Neural cell (in vitro differentiated cells): ENCODE measurements at regions not wholly inside any gene's neighbourhood (a gene's known extent, or its start where the extent isn't known, plus 50 kb on each side); places are given as distances from the start of the nearest gene placed in this dataset.
"Not testable (repeated sequence)": the region's sequence is repeated elsewhere in the genome, so short reads cannot be mapped to it uniquely, and the experiment has no call there.

Source experiments
- H2AFZ ChIP-seq: fragments of 200-600, 300-800 bp; sonication (generic), shearing (Covaris generic); 2 replicates; pipeline ENCODE4 v1.6.0; 2014; ENCODE audit warnings: low read depth, mild to moderate bottlenecking, antibody characterized with exemption, low read length, moderate library complexity
- H3F3A ChIP-seq: fragments of 200-600 bp; shearing (Covaris generic); 2 replicates; pipeline ENCODE4 v1.6.1; 2016; ENCODE audit warnings: mild to moderate bottlenecking, moderate library complexity, mixed read lengths, antibody characterized with exemption, low read length; ENCODE audit not compliant: insufficient read depth, poor library complexity, severe bottlenecking
- H3K27ac ChIP-seq: fragments of 200-600, 300-800 bp; sonication (generic), shearing (Covaris generic); 2 replicates; pipeline ENCODE4 v1.5.1; 2014; ENCODE audit warnings: mild to moderate bottlenecking, low read length, moderate library complexity
- H3K27me3 ChIP-seq: fragments of 300-800, 200-600 bp; sonication (generic), shearing (Covaris generic); 2 replicates; pipeline ENCODE4 v1.6.0; 2014; ENCODE audit warnings: mild to moderate bottlenecking, low read depth, low read length, moderate library complexity; ENCODE audit not compliant: insufficient read depth
- H3K36me3 ChIP-seq: fragments of 300-800, 200-600 bp; sonication (generic), shearing (Covaris generic); 2 replicates; pipeline ENCODE4 v1.5.1; 2014; ENCODE audit warnings: mild to moderate bottlenecking, antibody characterized with exemption, low read length, moderate library complexity; ENCODE audit not compliant: insufficient read depth
- H3K4me2 ChIP-seq: fragments of 300-800, 200-600 bp; sonication (generic), shearing (Covaris generic); 2 replicates; pipeline ENCODE4 v1.6.0; 2014; ENCODE audit warnings: mild to moderate bottlenecking, low read length
- H3K4me3 ChIP-seq: fragments of 300-800, 200-600 bp; sonication (generic), shearing (Covaris generic); 2 replicates; pipeline ENCODE4 v1.5.1; 2014; ENCODE audit warnings: mild to moderate bottlenecking, low read length, moderate library complexity
- H3K79me2 ChIP-seq: fragments of 200-600 bp; shearing (Covaris generic); replicated peaks from 2 replicates; pipeline ENCODE4 v1.6.0; 2014; ENCODE audit warnings: mild to moderate bottlenecking, low read length, moderate library complexity; ENCODE audit not compliant: insufficient read depth
- H3K9ac ChIP-seq: fragments of 300-800, 200-600 bp; sonication (generic), shearing (Covaris generic); 2 replicates; pipeline ENCODE4 v1.6.1; 2016; ENCODE audit warnings: mild to moderate bottlenecking, low read length, mixed read lengths
- H3K9me2 ChIP-seq: fragments of 200-600 bp; shearing (Covaris generic); 2 replicates; pipeline ENCODE4 v1.6.1; 2016; ENCODE audit warnings: mild to moderate bottlenecking, low read length, mixed read lengths; ENCODE audit not compliant: insufficient read depth
- H3K9me3 ChIP-seq: fragments of 200-600, 300-800 bp; sonication (generic), shearing (Covaris generic); 2 replicates; pipeline ENCODE4 v1.6.1; 2016; ENCODE audit warnings: mild to moderate bottlenecking, mixed run types, low read length, moderate library complexity, mixed read lengths
- H4K20me1 ChIP-seq: fragments of 200-600 bp; shearing (Covaris generic); 2 replicates; pipeline ENCODE4 v1.6.1; 2016; ENCODE audit warnings: mild to moderate bottlenecking, mixed run types; ENCODE audit not compliant: insufficient read depth
- CTCF ChIP-seq: fragments of 450-650 bp; IDR thresholded peaks from 2 replicates; pipeline ENCODE4 v1.5.1; 2014; ENCODE audit warnings: antibody characterized with exemption, mild to moderate bottlenecking, moderate library complexity; ENCODE audit not compliant: poor library complexity, severe bottlenecking
- EP300 ChIP-seq: fragments of 450-650 bp; conservative IDR thresholded peaks from 2 replicates; pipeline ENCODE4 v1.6.1; 2014; ENCODE audit warnings: antibody characterized with exemption, mild to moderate bottlenecking, moderate library complexity; ENCODE audit not compliant: poor library complexity, severe bottlenecking
- EZH2 ChIP-seq: fragments of 200-600, 300-800 bp; shearing (Covaris generic), sonication (generic); IDR thresholded peaks from 2 replicates; pipeline ENCODE4 v1.6.1; 2014; ENCODE audit warnings: antibody characterized with exemption, low read length, borderline replicate concordance, mild to moderate bottlenecking; ENCODE audit not compliant: insufficient read depth, poor library complexity, severe bottlenecking
- MXI1 ChIP-seq: fragments of 450-650 bp; conservative IDR thresholded peaks from 2 replicates; pipeline ENCODE4 v1.6.1; 2014; ENCODE audit warnings: antibody characterized with exemption, mild to moderate bottlenecking; ENCODE audit not compliant: poor library complexity, severe bottlenecking
- POLR2AphosphoS5 ChIP-seq: IDR thresholded peaks from 2 replicates; pipeline ENCODE4 v1.6.1; 2012
- RAD21 ChIP-seq: fragments of 450-650 bp; conservative IDR thresholded peaks from 2 replicates; pipeline ENCODE4 v1.6.1; 2014; ENCODE audit warnings: antibody characterized with exemption, mild to moderate bottlenecking, moderate library complexity
- REST ChIP-seq: IDR thresholded peaks from 2 replicates; pipeline ENCODE4 v1.6.1; 2012; ENCODE audit warnings: borderline replicate concordance
- SMC3 ChIP-seq: fragments of 450-650 bp; conservative IDR thresholded peaks from 2 replicates; pipeline ENCODE4 v1.6.1; 2014; ENCODE audit warnings: antibody characterized with exemption, mild to moderate bottlenecking, moderate library complexity; ENCODE audit not compliant: poor library complexity
- TAF1 ChIP-seq: IDR thresholded peaks from 2 replicates; pipeline ENCODE4 v1.6.1; 2012; ENCODE audit warnings: low read depth

- Histone ChIP-seq H3K9me3 (no peaks in the 10 kb centered on the region), H4K20me1 (no peaks in the 10 kb centered on the region), H2AFZ (no peak overlapping the region), H3F3A (no peaks in the 10 kb centered on the region), H3K27ac (no peak overlapping the region), H3K27me3 (no peaks in the 10 kb centered on the region), H3K4me3 (no peak overlapping the region), H3K79me2 (no peaks in the 10 kb centered on the region), H3K36me3 (no peaks in the 10 kb centered on the region), H3K9ac (no peak overlapping the region), H3K4me2 (no peak overlapping the region), H3K9me2 (no peaks in the 10 kb centered on the region)
- no peak for TF ChIP-seq RAD21
- no peak for TF ChIP-seq REST
- no peak for TF ChIP-seq EP300
- TF ChIP-seq TAF1 = no peak
- no peak for TF ChIP-seq CTCF
These were observed 785.0 kb downstream of the NR4A2 start for GRCh38 chr2:155547571-155547970.

DNA sequence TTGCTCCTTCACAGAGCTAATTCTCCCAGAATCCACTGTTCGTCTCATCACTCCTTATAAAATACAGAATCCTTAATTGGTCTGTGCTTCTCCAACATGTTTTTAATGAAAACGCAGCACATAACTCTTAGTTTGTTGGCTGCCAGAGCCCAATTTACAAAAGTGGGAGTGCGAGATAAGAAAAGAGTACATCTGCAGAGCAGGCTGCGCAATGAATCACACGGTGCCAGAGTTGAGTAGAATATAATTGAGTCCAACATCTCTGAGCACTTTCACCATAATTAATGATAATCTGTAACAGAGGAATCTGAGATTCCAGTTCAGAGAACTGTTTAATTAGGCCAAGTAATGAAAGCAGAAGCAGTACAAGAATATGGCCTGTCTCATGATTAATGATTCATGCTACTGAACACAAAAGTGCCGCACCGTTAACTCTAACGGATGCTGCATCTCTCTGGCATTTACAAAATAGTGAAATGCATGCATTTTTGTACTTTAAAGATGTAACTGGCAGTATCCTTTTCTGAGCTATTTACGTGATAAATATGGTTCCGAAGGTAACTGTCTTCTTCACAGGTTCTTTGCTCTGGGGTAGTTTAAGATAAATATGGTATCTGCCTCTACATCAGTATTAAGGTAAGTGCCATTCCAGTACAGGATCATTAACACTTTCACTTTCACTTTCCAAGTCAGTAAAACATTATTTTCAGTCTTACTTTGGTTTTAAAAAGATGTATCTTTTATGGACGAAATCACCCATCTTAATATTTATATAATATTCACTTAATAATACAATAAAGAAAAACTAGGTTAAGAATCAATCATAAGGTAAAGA, 785.6 kb downstream of the NR4A2 start:
- Histone ChIP-seq H3K79me2 (no peaks in the 10 kb centered on the region), H3K9me2 (no peaks in the 10 kb centered on the region), H3K27me3 (no peaks in the 10 kb centered on the region), H3F3A (no peaks in the 10 kb centered on the region), H4K20me1 (no peaks in the 10 kb centered on the region), H3K4me3 (no peak overlapping the region), H3K36me3 (no peaks in the 10 kb centered on the region), H2AFZ (no peak overlapping the region), H3K4me2 (no peak overlapping the region), H3K9me3 (no peaks in the 10 kb centered on the region), H3K9ac (no peak overlapping the region), H3K27ac (no peak overlapping the region)
- TF ChIP-seq EP300 (no peak), TAF1 (no peak), REST (no peak), POLR2AphosphoS5 (no peak), SMC3 (no peak), RAD21 (no peak), MXI1 (no peak), EZH2 (no peak), CTCF (no peak)

DNA sequence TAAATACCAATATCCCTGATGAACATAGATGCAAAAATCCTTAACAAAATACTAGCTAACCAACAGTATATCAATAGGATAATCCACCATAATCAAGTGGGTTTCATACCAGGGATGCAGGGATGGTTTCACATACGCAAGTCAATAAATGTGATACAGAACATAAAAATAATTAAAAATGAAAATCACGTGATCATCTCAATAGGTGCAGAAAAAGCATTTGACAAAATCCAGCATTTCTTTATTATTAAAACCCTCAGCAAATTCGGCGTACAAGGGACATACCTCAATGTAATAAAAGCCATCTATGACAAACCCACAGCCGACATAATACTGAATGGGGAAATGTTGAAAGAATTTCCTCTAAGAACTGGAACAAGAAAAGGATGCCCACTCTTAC, 793.5 kb downstream of the NR4A2 start:
- H3K27ac ChIP-seq, H3K4me3 ChIP-seq, H3K79me2 ChIP-seq, H3K9me3 ChIP-seq, H3K4me2 ChIP-seq, H3F3A ChIP-seq, H2AFZ ChIP-seq, H4K20me1 ChIP-seq, H3K27me3 ChIP-seq, H3K36me3 ChIP-seq, H3K9me2 ChIP-seq, H3K9ac ChIP-seq: not testable (repeated sequence)
